Activated naive CD4-positive, alpha-beta T cell treated with anti-CD3 and anti-CD28 coated beads, Interleukin-2, amount 10 ng/mL, durations not matched to agents 7 days and 5 days (primary cell): ENCODE measurements at regions not wholly inside any gene's neighbourhood (a gene's known extent, or its start where the extent isn't known, plus 50 kb on each side); places are given as distances from the start of the nearest gene placed in this dataset.

ENCODE experiments used
- CTCF ChIA-PET: fragments of 350-600 bp; sonication (Branson Sonifier 250); formaldehyde crosslinking; loops from one replicate; lab custom pipeline; 2021; ENCODE audit warnings: antibody characterized with exemption; lab: Charles Lee
- DNase-seq: peaks from one replicate; pipeline ENCODE4 v3.0.0-alpha.2; 2020
- H3K27ac Mint-ChIP-seq: one replicate; pipeline ENCODE4 v1.8.0; 2021; ENCODE audit warnings: mild to moderate bottlenecking, moderate library complexity, mixed read lengths
- H3K27me3 Mint-ChIP-seq: one replicate; pipeline ENCODE4 v1.8.0; 2021; ENCODE audit warnings: mild to moderate bottlenecking, mixed read lengths
- H3K36me3 Mint-ChIP-seq: one replicate; pipeline ENCODE4 v1.8.0; 2021; ENCODE audit warnings: mixed read lengths
- H3K4me1 Mint-ChIP-seq: one replicate; pipeline ENCODE4 v1.8.0; 2021; ENCODE audit warnings: mixed read lengths
- H3K4me3 Mint-ChIP-seq: one replicate; pipeline ENCODE4 v1.8.0; 2021; ENCODE audit warnings: mild to moderate bottlenecking, moderate library complexity, mixed read lengths
- H3K9me3 Mint-ChIP-seq: one replicate; pipeline ENCODE4 v1.8.0; 2021; ENCODE audit warnings: mixed read lengths

DNA sequence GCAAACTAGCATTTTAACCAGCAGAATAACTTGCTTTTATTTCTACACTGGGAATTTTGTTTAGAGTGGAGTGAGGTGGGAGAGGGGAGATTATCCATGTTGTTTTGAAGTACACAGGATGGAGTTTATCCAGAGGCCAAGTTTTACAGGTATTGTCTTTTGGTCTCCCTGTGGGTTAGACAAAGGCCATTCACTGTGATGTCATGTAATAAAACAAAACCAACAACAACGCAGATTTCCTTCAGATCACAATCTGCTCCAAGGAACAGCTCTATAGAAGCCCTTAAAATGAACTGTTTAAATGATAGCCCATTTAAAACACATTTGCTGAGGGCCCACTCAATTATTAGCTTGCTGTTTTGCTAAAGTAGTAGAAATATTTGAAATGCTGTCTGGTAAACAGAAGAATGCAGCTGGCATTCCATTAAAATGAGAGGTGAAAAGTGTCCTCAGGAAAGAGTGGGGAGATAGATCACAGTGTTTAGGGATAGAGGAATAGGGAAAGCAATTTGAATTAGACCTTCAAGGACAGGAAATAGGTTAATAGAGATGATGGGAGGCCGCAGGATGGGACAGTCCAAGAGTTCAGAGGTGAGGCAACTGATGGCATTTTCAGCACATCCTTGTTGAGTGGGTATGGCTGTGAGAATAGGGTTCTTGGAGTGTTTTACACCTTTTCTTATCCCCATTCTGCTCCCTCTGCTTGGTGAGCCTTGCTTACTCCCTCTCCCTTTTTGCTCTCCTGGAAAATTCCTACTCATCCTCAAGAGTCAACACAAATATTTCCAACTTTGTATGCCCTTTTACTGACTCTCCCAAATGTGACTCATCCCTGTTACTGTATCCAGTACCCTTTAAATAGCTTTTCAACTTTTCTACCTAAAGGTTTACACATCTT, 140.1 kb upstream of the NR3C1 start:
- H3K9me3 Mint-ChIP-seq = peaks cover 4% of the 10 kb centered on the region

DNA sequence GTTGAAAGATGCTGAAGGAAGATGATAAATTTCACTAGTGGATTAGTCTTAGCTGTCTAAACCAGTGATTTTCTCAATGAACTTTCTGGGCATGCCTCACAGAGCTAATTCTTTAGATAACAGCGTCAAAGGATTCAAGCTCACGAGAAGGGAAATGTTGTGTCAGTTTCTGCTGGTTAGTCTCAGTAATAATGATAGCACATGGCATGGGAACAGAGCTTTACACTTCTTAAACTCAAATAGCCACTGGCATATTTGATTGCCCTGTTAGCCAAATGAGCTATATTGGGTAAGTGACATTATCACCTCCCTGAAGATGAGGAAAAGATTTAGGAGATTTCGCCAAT, 139.3 kb upstream of the NR3C1 start:
- no peak overlapping the region for H3K4me3 Mint-ChIP-seq
- H3K36me3 Mint-ChIP-seq = no peaks in the 10 kb centered on the region
- H3K27me3 Mint-ChIP-seq = no peaks in the 10 kb centered on the region
- no peak overlapping the region for H3K27ac Mint-ChIP-seq
- CTCF ChIA-PET = interaction anchor here (1.6 kb wide), 2 partner anchors 11 to 138 kb away, joined by 3 to 4 read pairs; no protein-coding TSS in a partner anchor
- no peak for DNase-seq
- peaks cover 4% of the 10 kb centered on the region for H3K9me3 Mint-ChIP-seq
- no peaks in the 10 kb centered on the region for H3K4me1 Mint-ChIP-seq

More for the DNA sequence above, 140.1 kb upstream of the NR3C1 start:
- no peak overlapping the region for H3K27ac Mint-ChIP-seq
- no peak for DNase-seq
- H3K4me1 Mint-ChIP-seq = no peaks in the 10 kb centered on the region
- CTCF ChIA-PET = interaction anchor here (1.6 kb wide), 2 partner anchors 10 to 139 kb away, joined by 3 to 4 read pairs; no protein-coding TSS in a partner anchor
- no peaks in the 10 kb centered on the region for H3K36me3 Mint-ChIP-seq
- no peaks in the 10 kb centered on the region for H3K27me3 Mint-ChIP-seq
- no peak overlapping the region for H3K4me3 Mint-ChIP-seq

DNA sequence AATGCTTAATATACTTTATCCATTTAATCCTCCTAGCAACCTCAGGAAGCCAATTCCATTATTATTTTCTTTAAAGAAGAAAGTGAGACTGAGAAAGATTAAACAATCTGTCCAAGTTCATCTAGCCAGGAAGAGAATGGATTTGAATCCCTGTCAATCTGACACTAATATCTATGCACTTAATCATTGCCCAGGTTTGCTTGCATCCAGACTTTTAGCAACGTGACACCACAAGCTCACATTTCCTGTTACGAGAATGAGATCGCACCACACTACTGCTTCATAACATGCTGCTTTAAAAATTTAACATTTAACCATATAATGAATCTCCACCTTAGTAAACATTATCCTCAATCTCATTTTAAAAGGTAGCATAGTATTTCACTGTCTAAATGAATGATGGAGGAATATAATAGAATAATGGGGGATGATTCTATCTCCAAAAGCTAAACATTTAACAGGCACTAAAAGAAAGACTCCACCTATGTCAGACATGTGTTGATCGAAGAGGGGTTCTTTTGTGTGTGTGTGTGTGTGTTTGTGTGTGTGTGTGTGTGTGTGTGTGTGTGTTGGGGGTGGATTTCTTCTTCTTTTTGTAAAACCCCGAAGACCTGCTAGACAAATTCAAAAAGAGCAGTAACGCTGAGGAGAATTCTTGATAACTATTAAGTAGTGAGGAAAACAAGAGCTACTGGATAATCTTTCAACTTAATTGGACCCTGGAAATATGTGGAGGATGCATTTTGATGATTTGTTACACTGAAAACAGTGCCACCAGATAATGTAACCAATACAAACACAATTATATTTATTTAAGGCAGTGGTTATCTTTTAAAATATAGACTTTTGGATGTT, 138.7 kb upstream of the NR3C1 start:
- no peaks in the 10 kb centered on the region for H3K4me1 Mint-ChIP-seq
- no peaks in the 10 kb centered on the region for H3K36me3 Mint-ChIP-seq
- no peak for DNase-seq
- no peak overlapping the region for H3K4me3 Mint-ChIP-seq
- H3K27ac Mint-ChIP-seq = no peak overlapping the region
- peaks cover 4% of the 10 kb centered on the region for H3K9me3 Mint-ChIP-seq
- no peaks in the 10 kb centered on the region for H3K27me3 Mint-ChIP-seq
- CTCF ChIA-PET = interaction anchor here (1.6 kb wide), 2 partner anchors 11 to 137 kb away, joined by 3 to 4 read pairs; no protein-coding TSS in a partner anchor

DNA sequence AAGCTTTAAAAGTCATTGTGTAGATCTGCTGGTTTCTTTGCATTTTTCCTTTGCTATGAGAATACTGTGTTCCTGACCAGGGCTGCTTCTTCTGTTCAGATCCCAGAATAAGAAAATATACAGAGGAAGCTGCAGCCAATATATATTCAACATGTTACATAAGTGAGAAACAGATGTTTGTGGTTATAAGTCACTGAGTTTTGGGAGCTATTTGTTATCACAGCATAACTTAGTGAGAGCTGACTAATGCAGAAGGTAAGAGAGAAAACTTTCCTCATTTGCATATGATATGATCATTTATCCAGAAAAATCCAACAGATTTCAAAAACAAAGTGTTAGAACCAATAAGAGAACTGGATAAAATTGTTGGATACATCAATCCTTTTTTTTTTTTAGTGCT, 136.3 kb upstream of the NR3C1 start:
- Mint-ChIP-seq H3K9me3 (peaks cover 4% of the 10 kb centered on the region), H3K36me3 (no peaks in the 10 kb centered on the region), H3K27ac (no peak overlapping the region), H3K4me1 (no peaks in the 10 kb centered on the region), H3K4me3 (no peak overlapping the region), H3K27me3 (peaks cover 4% of the 10 kb centered on the region)
- CTCF ChIA-PET = no interaction called here
- no peak for DNase-seq

DNA sequence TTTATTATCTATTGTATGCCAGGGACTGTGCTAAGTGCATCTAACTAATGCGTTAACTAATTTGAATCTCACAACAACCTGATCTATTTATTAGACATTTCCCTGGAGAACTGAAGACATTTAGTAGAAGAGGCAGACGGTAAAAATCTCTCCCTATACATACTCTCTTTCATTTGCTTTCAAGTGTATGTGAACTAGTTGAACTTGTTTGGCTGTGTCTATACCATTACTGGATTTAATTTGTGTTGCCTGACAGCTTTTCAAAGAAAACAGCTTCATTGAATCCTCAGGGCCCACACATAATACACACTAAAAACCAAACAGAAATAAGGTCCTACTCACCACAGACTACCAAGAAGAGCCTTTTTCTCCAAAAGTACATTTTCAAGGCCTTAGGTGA, 133.6 kb upstream of the NR3C1 start:
- H3K4me1 Mint-ChIP-seq = no peaks in the 10 kb centered on the region
- H3K27ac Mint-ChIP-seq = no peak overlapping the region
- H3K9me3 Mint-ChIP-seq = peaks cover 4% of the 10 kb centered on the region
- H3K4me3 Mint-ChIP-seq = no peak overlapping the region
- CTCF ChIA-PET = no interaction called here
- no peaks in the 10 kb centered on the region for H3K36me3 Mint-ChIP-seq
- DNase-seq = no peak
- H3K27me3 Mint-ChIP-seq = peaks cover 4% of the 10 kb centered on the region

DNA sequence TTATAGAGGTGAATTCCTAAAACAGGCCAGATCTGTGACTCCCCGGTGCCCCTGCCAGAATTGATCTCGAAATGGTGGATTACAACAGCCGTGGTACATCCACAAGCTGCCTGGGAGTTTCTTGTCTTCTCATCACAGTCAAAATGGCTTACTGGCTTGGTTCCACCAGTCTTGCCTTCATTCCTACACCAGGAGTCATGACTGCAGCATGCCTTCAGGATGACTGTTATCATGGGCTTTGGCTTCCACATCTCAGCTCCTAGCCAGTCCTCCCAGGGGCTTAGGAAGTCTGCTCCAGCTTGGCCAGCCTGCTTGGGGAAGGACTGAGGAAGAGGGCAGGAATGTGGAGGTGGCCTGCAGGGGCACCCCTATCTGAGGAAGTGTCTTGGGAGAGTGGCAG, 132.9 kb upstream of the NR3C1 start:
- H3K4me3 Mint-ChIP-seq = no peak overlapping the region
- CTCF ChIA-PET = no interaction called here
- no peaks in the 10 kb centered on the region for H3K4me1 Mint-ChIP-seq
- no peak overlapping the region for H3K27ac Mint-ChIP-seq
- DNase-seq = no peak
- peaks cover 4% of the 10 kb centered on the region for H3K9me3 Mint-ChIP-seq
- H3K27me3 Mint-ChIP-seq = peaks cover 4% of the 10 kb centered on the region
- H3K36me3 Mint-ChIP-seq = no peaks in the 10 kb centered on the region

DNA sequence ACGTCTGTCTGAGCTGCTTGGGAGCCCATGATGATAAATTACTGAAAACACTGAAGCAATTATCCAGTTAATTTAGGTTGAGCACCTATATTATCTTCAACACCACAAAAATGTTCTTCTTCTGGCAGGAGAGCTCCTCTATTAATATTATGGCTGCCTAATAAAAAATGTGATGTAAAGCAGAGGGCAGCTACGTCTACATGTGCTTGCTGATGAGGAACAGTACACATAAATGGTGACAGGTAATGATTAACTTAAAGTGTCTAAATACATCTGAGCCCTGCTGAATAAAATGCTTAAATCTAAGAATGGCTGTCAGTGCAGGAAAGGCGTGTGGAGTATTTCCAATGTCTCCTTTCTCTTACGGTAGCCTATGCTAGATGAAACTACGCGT, 131.3 kb upstream of the NR3C1 start:
- no peak for DNase-seq
- Mint-ChIP-seq H3K9me3 (peaks cover 4% of the 10 kb centered on the region), H3K4me3 (no peak overlapping the region), H3K4me1 (no peaks in the 10 kb centered on the region), H3K27me3 (peaks cover 4% of the 10 kb centered on the region), H3K27ac (no peak overlapping the region), H3K36me3 (no peaks in the 10 kb centered on the region)
- CTCF ChIA-PET = interaction anchor here (1.4 kb wide), 1 partner anchor 32 kb away, joined by 3 read pairs; no protein-coding TSS in a partner anchor

DNA sequence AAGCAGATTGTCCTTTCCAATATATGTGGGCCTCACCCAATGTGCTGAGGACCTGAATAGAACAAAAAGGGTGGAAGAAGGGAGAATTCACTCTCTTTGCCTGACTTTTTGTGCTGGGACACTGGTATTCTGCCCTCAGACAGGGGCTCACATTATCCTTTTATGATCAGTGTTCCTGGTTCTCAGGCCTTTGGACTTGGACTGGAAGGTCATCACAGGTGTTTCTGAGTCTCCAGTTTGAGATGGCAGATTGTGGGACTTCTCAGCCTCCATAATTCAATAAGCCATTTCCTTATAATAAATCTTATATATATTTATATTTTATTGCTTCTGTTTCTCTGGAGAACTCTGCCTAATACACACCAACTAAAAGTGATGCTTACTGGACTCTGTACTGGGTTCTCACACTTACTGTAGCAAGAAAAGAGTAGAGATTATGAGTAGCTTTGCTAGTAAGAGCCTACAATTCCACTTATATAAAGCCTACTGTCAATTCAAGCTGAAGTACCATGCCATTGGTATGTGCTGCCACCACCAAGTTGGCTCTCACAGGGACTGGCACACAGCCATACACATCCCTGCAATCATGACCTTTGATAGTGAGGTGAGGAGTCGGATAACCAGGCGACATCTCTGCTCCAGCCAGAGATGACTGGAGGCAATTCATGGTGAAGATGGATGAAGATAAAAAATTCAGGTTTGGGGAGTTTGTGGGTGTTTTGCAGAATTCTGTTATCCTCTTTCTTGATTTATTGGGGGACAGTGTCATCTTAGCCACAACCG, 130.7 kb upstream of the NR3C1 start:
- Mint-ChIP-seq H3K27ac (no peak overlapping the region), H3K36me3 (no peaks in the 10 kb centered on the region), H3K4me1 (no peaks in the 10 kb centered on the region), H3K4me3 (no peak overlapping the region), H3K9me3 (no peaks in the 10 kb centered on the region), H3K27me3 (peaks cover 4% of the 10 kb centered on the region)
- CTCF ChIA-PET = interaction anchor here (1.4 kb wide), 1 partner anchor 31 kb away, joined by 3 read pairs; no protein-coding TSS in a partner anchor
- no peak for DNase-seq

DNA sequence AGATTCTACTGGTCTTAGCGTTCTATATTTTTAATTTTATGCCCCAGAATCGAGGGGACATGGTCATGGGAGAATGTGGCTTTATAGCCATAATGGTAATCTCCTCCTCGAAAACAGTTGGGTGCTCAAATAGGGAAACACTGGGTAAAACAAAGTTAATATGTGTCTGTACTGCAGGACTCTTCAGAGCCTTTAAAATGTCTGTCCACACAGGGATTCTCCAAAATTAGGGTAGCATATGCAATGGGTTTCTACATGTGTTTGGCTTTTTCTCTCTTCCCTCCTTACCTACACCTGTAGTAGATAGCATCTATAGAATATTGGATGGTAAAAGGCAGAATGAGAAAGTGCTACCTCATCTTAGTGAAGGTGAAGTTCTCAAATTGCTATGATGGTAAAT, 130.0 kb upstream of the NR3C1 start:
- Mint-ChIP-seq H3K36me3 (no peaks in the 10 kb centered on the region), H3K4me1 (no peaks in the 10 kb centered on the region), H3K4me3 (no peak overlapping the region), H3K27me3 (peaks cover 4% of the 10 kb centered on the region), H3K27ac (no peak overlapping the region), H3K9me3 (no peaks in the 10 kb centered on the region)
- CTCF ChIA-PET = no interaction called here
- no peak for DNase-seq

DNA sequence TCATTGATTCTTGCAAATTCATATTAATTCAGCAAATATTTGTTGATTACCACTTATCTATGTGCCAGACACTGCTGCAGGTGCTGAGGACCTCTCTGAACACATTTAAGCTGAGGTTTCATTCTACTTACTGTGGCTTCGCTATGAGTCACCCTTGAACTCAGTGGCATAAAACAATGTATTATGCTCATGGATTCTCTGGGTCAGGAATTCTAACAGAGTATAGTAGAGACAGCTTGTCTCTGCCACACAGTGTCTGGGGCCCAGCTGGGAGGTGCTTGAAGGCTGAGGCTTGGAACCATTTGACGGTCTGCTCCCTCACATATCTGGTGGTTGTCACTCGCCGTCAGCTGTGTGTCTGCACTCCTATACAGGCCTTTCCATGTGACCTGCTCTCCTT, 124.3 kb upstream of the NR3C1 start:
- H3K9me3 Mint-ChIP-seq = no peaks in the 10 kb centered on the region
- no peaks in the 10 kb centered on the region for H3K4me1 Mint-ChIP-seq
- no peaks in the 10 kb centered on the region for H3K36me3 Mint-ChIP-seq
- CTCF ChIA-PET = no interaction called here
- DNase-seq = no peak
- no peak overlapping the region for H3K4me3 Mint-ChIP-seq
- H3K27ac Mint-ChIP-seq = no peak overlapping the region
- H3K27me3 Mint-ChIP-seq = no peaks in the 10 kb centered on the region

DNA sequence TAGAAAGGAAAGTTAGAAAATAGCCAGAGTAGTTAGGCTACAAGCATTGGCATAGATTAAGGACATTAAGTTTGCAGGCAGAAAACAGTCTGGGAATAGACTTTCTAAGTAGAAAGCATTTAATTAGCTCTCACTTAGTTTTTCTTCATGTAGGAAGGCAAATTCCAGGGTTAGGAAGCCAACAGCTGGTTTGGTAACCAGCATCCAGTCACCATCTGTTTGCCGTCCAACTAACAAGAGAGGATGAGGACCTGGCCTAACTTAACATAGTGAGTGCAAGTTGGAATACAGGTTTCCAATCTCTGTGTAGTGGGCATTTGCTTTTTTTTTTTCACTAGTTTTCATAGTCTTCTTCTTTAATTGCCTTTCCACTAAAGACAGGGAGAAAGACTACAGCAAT, 121.7 kb upstream of the NR3C1 start:
- Mint-ChIP-seq H3K36me3 (no peaks in the 10 kb centered on the region), H3K27ac (no peak overlapping the region), H3K4me3 (no peak overlapping the region), H3K27me3 (no peaks in the 10 kb centered on the region), H3K4me1 (no peaks in the 10 kb centered on the region), H3K9me3 (no peaks in the 10 kb centered on the region)
- DNase-seq = no peak
- CTCF ChIA-PET = interaction anchor here (0.6 kb wide), 1 partner anchor 111 kb away, joined by 5 read pairs; no protein-coding TSS in a partner anchor

DNA sequence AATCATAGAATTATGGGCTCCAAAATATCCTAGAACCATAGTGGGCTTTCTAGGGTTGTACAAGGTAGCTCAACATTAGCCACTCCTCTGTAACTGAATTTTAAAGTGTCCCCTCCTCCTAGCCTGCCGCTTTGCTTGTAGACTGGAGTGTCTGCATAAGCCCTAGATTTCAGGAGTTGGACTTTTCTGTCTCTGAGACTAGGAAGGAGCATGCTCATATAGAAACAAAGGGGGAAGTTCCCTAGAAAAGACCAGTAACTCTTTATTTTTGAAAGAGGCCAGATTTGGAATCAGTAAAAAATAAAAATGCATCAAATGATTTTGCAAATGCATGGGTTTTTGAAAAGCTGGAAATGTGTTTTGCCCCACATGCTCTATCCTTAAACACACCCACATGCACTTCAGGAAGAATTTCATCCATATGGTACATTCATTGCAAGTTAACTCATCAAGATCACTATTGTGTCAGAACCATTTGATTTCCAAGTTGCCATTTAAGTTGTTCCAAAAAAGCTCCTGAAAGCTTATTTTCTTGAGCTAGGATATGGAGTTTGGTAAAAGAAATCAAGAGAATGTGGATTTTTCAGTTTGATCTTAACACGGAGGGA, 121.0 kb upstream of the NR3C1 start:
- DNase-seq = no peak
- no peaks in the 10 kb centered on the region for H3K36me3 Mint-ChIP-seq
- H3K27ac Mint-ChIP-seq = no peak overlapping the region
- CTCF ChIA-PET = no interaction called here
- no peaks in the 10 kb centered on the region for H3K4me1 Mint-ChIP-seq
- no peak overlapping the region for H3K4me3 Mint-ChIP-seq
- no peaks in the 10 kb centered on the region for H3K27me3 Mint-ChIP-seq
- no peaks in the 10 kb centered on the region for H3K9me3 Mint-ChIP-seq

DNA sequence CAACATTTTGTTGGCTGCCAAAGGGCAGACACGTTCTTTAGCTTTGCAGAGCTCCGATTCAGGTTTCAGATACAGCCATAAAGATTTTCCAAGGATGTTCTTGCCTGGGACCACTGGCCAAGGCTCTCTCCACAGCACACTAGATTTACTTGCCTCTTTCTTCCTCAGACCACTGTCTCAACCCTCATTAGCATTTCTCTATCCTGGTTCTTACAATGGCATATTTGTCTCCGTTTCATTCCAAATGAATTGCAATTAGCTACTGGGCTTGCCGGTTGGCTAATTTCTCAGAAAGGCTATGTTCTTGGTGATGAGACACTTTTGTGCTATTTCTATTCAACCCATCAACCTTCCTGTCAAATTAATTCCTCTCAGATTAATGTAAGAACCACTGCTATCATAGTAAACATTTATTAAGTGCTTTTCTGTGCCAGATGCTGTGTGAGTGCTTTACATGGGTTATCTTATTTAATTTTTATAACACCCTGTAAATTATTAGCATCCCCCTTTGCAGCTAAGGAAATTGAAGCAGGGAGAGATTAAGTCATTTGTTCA, 118.4 kb upstream of the NR3C1 start:
- H3K36me3 Mint-ChIP-seq = no peaks in the 10 kb centered on the region
- H3K27ac Mint-ChIP-seq = no peak overlapping the region
- no peaks in the 10 kb centered on the region for H3K27me3 Mint-ChIP-seq
- no peak for DNase-seq
- CTCF ChIA-PET = no interaction called here
- no peaks in the 10 kb centered on the region for H3K4me1 Mint-ChIP-seq
- H3K9me3 Mint-ChIP-seq = no peaks in the 10 kb centered on the region
- no peak overlapping the region for H3K4me3 Mint-ChIP-seq
